CD4-positive, alpha-beta T cell treated with Interleukin-6 for 4 hours (primary cell): ENCODE measurements at regions not wholly inside any gene's neighbourhood (a gene's known extent, or its start where the extent isn't known, plus 50 kb on each side); places are given as distances from the start of the nearest gene placed in this dataset.
"Not testable (repeated sequence)": the region's sequence is repeated elsewhere in the genome, so short reads cannot be mapped to it uniquely, and the experiment has no call there.

Experiments used
- DNase-seq: peaks from one replicate; pipeline ENCODE4 v3.0.0-alpha.2; 2020; ENCODE audit warnings: mixed read lengths

- DNase-seq: not testable (repeated sequence)
Measured at GRCh38 chr20:30164389-30164788, 1093.1 kb upstream of the DEFB115 start.

GRCh38 chr20:30167540-30167939 lies 1089.9 kb upstream of the DEFB115 start:
- DNase-seq: no peak

GRCh38 chr20:30168025-30168799 lies 1089.3 kb upstream of the DEFB115 start:
- no peak for DNase-seq

GRCh38 chr20:30168800-30169138 lies 1088.7 kb upstream of the DEFB115 start:
- no peak for DNase-seq

- no peak for DNase-seq
Measured at GRCh38 chr20:30175681-30176080, 1081.8 kb upstream of the DEFB115 start.

GRCh38 chr20:30183124-30183523 lies 1074.3 kb upstream of the DEFB115 start:
- not testable (repeated sequence) for DNase-seq

- DNase-seq: not testable (repeated sequence)
Measured at GRCh38 chr20:30191785-30192184, 1065.7 kb upstream of the DEFB115 start.

GRCh38 chr20:30234477-30234876 lies 1023.0 kb upstream of the DEFB115 start:
- DNase-seq: not testable (repeated sequence)

GRCh38 chr20:30275073-30275472 lies 982.4 kb upstream of the DEFB115 start:
- DNase-seq: not testable (repeated sequence)

GRCh38 chr20:30281584-30282197 lies 975.8 kb upstream of the DEFB115 start:
- DNase-seq: no peak

- DNase-seq: peak; percentile 62
Measured at GRCh38 chr20:30283476-30284280, 973.8 kb upstream of the DEFB115 start.

- no peak for DNase-seq
Measured at GRCh38 chr20:30284281-30284905, 973.1 kb upstream of the DEFB115 start.

- no peak for DNase-seq
Measured at GRCh38 chr20:30285677-30286076, 971.8 kb upstream of the DEFB115 start.

- no peak for DNase-seq
Measured at GRCh38 chr20:30286157-30286556, 971.3 kb upstream of the DEFB115 start.

- DNase-seq: not testable (repeated sequence)
Measured at GRCh38 chr20:30287459-30287858, 970.0 kb upstream of the DEFB115 start.

- DNase-seq: no peak
Measured at GRCh38 chr20:30288346-30288745, 969.1 kb upstream of the DEFB115 start.

- DNase-seq: not testable (repeated sequence)
Measured at GRCh38 chr20:30289049-30289448, 968.4 kb upstream of the DEFB115 start.

GRCh38 chr20:30289711-30290141 lies 967.7 kb upstream of the DEFB115 start:
- DNase-seq: not testable (repeated sequence)

GRCh38 chr20:30290361-30291063 lies 967.0 kb upstream of the DEFB115 start:
- DNase-seq: peak; percentile 36

GRCh38 chr20:30291064-30291379 lies 966.4 kb upstream of the DEFB115 start:
- not testable (repeated sequence) for DNase-seq

GRCh38 chr20:30291686-30292085 lies 965.8 kb upstream of the DEFB115 start:
- not testable (repeated sequence) for DNase-seq

- DNase-seq: not testable (repeated sequence)
Measured at GRCh38 chr20:30295396-30295795, 962.1 kb upstream of the DEFB115 start.

GRCh38 chr20:30295967-30296366 lies 961.5 kb upstream of the DEFB115 start:
- not testable (repeated sequence) for DNase-seq
